ENCODE measurements at regions not wholly inside any gene's neighbourhood (a gene's known extent, or its start where the extent isn't known, plus 50 kb on each side); places are given as distances from the start of the nearest gene placed in this dataset.
"Not testable (repeated sequence)": the region's sequence is repeated elsewhere in the genome, so short reads cannot be mapped to it uniquely, and the experiment has no call there.

DNA sequence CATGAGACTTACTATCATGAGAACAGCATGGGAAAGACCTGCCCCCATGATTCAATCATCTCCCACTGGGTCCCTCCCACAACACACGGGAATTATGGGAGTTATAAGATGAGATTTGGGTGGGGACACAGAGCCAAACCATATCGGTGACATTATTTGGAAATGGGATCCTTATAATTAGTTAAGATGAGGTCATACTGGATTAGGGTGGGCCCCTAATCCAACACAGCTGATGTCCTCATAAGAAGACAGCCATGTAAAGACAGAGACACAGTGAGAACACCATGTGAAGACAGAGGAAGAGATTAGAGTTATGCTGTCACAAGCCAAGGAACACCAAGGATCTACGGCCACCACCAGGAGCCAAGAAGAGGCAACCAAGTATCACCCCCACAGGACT lies 161.7 kb downstream of the SPTSSA start:
- DNase-seq (ENCODE audit: low read depth): no peak

DNA sequence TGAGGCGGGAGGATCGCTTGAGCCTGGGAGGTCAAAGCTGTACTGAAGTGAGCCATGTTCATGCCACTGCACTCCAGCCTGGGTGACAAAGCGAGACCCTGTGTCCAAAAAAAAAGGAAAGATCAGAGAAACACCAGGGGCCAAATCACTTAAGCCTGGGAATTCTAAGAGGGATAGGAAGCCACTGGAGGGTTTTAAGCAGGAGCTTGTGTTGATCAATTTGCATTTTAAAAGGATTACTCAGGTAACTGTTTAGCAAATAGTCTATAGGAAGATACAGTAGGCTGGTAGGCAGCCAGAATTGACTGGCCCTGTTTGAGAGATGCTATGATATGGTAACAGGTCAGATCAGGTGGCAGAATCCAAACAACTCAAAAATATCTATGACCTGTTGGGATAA lies 162.7 kb downstream of the SPTSSA start:
- DNase-seq (ENCODE audit: low read depth): no peak

DNA sequence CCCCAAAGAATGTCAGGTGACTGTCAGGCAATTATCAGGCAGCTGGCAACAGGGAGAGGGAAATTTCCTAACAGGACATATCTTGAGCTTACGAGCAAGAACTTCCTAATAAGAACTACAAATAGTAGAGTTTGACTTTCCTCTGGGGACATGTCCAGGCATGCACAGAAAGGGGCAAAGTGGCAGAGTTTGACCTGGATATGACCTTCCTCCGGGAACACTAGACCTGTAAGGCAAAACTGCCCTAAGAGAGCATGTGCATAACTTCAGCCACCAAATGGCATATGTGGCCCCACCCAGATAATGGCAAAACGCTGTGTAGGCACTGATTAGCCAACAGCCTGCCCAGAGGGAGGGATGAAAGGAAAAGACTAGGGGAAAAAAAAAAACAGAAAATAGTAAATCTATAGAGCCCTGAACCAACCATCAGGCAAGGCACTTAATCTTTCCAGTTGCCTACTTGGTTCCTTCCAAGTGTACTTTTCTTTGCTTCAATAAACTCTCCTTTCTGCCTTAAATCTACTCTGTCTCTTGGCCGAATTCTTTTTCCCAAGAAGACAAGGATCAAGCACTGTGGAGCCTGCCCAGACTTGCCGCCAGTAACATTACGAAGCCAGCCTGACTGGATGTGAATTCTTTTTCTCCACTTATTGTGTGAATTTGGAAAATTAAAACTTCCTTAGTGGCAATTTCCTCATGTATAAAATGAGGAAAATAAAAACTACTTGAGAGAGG lies 164.1 kb downstream of the SPTSSA start:
- no peak for DNase-seq (ENCODE audit: low read depth)

DNA sequence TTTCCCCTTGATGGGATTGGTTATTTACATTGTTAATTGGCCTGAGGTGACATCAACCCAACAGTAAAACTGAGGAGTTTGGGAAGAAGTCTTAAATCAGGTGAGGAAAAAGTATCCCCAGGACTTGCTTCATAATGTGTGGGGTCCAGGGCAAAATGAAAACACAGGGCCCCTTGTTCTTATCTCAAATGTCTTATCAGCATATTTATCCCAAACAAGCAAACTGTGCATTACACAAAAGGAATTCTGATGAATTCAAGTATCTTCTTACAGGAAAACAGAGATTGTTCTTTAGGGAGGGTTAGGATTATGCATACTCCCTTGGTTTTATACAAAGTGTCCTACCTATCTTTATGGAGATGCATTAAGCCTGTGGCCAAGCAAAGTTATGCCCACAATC lies 178.4 kb downstream of the SPTSSA start:
- DNase-seq (ENCODE audit: low read depth): no peak

DNA sequence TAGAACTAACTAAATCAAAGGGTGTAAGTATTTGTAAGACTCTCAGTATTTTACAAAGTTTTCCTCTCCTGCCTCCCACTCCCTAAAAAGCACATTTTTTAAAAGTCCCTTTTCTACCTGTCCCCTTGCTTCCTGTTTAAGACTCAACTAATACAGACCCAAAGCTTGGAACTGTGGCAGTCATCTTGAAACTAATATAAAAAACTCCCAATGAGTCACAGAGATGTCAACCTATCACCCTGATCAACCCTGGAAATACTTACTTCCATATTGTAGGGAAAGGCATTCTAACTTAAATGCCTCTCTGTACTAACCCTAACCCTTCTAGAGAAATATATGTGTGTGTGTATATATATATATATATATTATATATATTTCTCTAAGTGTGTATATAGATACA lies 184.8 kb downstream of the SPTSSA start:
- no peak for DNase-seq (ENCODE audit: low read depth)

DNA sequence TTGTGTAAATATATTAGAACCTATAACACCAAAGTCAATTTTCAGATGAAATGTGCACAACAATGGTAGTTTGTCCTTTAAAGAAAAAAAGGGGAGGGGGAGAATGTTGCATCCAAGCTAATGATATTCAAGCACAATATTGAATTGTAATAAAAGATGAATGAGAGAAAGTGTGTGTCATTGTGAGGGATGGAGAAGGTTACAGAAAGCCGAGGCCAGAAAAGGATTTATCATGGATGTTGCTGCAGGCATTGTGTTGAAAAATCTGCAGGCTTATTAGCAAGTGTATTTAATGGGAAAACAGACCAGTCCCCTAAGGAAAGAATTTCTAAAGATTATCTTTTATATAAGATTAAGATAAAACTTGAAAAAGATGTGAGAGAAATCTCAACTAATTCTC lies 186.5 kb downstream of the SPTSSA start:
- no peak for DNase-seq (ENCODE audit: low read depth)

DNA sequence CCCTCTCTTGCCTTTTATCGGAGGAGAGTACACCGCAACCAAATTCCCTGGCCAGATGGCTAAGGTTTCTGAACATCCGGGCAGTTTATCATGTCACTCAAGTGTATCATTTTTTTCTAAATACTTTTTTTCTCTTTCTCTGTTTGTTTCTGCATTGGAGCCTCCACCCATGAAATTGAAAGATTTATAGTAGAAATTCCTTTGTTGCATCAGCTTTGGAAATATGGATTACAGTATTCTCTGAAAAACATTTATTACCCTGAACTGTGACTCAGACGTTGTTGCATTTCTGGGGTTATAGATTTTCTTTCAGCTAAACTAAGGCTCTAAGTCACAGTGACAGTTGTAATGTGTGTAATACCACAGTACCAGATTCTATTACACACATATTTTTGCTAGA lies 187.0 kb downstream of the SPTSSA start:
- no peak for DNase-seq (ENCODE audit: low read depth)

DNA sequence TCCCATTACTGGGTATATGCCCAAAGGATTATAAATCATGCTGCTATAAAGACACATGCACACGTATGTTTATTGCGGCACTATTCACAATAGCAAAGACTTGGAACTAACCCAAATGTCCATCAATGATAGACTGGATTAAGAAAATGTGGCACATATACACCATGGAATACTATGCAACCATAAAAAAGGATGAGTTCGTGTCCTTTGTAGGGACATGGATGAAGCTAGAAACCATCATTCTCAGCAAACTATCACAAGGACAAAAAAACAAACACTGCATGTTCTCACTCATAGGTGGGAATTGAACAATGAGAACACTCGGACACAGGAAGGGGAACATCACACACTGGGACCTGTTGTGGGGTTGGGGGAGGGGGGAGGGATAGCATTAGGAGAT lies 188.3 kb downstream of the SPTSSA start:
- not testable (repeated sequence) for DNase-seq (ENCODE audit: low read depth)

DNA sequence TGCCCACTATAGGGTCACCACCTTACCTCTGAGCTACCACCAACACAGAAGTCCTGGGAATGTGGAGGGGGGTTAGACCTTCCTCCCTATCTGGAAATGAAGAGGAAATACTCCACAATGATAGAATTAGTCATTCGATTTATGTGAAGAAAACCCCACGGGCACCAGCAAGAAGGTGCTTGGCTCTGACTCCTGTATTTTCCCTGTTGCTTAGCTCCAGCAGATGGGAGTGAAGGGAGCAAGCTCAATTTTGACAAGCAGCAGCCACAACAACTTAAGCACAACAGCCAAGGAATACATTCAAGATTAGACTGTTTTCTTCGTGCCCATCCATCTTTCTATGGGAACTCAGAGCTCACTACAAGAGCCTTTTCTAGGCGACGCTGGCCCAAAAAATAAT lies 191.7 kb downstream of the SPTSSA start:
- DNase-seq (ENCODE audit: low read depth): no peak

DNA sequence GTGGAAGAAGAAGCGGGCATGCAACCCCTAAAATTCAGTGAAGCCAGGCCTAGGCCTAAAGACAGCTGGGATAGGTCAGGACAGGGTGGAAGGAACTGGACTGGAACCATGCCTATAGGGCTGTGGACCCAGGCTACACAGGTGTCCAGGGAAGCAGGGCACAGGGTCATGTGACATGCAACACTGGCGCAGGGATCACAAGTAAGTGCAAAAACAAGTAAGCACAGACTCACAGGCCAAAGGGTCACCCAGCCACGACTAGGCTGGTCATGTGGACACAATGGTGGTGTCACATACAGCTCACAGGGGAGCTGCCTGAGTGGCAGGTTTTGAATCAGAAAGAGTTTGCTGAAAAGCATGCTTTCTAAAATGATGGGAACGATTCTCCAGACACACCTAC lies 195.7 kb downstream of the SPTSSA start:
- no peak for DNase-seq (ENCODE audit: low read depth)

DNA sequence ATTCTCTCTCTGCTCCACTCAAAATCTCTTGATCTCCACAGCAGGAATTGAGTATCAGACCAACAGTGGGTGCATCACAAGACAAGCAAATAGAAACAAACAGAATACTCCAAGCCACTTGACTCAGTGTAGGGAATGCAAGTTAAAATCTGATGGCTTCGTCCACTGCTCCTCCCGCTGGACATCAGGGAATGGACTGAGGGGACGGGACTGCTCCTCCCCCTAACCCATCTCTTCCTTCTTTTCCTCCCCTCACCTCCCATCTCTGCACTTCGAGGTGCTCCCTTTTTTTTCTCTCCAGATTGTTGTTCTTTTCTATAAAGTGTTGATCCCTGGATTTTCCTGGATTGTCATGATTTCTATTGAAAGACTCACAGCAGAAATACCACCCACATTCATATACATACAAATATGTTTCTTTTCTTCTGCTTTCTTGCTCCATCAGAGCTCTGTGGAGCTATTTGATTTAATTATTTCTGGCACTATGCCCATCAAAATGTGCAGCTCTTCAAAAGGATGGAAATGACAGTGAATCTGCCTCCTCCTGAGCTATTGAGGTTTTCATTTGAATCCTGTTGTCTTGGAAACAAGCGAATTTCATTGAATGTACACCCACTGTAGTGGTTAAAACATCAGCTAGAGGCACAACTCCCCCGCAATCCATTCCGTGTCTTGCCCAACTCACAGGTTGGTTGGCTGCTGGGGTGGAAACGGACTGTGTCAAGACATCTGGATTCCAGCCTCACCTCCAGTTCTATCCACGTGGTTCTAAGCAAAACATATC lies 199.7 kb downstream of the SPTSSA start:
- no peak for DNase-seq (ENCODE audit: low read depth)

DNA sequence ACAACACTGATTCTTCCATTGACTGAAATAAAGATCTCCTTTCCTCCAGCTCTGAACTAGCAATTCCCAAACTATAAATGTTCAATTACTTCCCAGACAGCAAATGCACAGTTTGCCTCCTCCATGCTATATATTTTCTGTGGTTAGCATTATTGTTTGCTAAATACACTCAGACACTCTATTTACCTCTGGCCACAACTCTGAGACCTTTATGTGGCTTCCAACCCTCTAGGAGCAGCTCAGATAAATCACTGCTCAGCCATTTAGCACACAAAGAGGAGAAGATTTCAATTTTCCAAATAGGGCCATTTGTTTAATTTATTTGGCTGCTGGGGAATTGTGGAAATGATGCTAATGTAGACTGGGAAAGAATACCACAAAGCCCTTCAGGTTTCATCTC lies 202.0 kb downstream of the SPTSSA start:
- no peak for DNase-seq (ENCODE audit: low read depth)

DNA sequence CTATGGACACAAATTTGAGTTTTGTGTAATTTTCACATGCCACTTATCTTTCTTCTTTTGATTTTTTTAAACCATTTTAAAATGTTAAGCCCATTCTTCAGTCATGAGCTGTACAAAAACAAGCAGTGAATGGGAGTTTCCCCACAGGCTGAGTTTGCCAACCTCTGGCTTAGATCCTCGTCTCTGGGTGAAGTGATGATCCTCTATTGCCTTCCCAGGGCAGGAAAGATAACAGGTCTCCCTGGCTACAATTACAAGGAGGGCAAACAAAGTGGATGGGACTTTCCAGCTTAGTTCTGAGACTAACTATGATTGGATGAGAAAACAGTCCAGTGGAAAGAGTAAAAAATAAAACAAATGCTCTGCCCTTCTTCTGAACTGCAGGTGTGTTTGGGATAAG lies 203.7 kb downstream of the SPTSSA start:
- DNase-seq (ENCODE audit: low read depth): no peak

DNA sequence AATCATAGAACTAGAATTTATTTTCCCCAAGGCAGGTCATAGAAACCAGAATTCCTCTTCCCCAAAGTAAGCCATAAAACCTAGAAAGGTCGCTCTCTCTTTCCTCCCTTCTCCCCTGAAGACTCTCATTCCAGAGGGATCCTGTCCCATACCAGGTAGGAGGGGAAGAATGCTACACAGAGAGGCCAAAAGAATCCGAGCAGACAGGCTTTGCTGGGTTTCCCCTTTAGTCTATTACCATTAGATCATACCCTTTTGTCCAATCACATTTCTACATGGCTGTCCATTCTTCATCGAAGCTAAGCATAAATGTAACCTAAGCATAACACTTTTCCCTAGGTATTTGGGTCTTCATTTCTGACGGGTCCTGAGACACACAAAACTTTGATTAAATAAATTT lies 204.5 kb downstream of the SPTSSA start:
- DNase-seq (ENCODE audit: low read depth): no peak

DNA sequence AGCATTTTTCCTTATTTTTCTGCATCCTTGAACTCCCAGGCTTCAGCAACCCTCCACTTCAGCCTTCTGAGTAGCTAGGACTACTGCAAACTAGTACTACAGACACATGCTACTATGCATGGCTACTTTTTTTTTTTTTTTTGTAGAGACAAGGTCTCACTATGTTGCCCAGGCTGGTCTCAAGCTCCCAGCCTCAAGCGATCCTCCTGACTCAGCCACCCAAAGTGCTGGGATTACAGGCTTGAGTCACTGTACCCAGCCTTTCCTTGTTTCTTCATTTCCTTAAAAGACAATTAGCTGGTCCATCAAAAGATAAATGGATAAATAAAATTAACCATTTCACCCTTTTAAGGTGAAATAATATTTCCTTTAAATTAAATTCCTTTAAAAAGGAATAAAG lies 205.8 kb downstream of the SPTSSA start:
- no peak for DNase-seq (ENCODE audit: low read depth)

DNA sequence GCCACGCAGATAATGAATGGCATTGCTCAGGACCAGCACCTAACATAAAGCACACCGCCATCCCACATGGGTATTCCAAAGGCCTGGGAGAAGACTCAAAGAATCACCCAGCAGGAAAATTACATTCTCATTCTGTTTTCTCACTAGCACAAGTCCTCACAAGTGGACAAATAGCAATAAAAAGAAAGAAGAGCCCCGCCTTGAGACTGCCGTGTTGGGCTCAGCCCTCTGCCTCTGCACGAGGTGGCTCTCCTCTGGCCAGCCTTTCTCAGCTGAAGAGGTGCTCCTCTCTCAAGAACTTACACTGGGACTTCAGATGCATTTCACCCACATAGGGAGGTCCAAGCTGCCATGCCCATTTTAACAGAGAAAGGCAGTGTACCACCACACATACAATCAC lies 207.5 kb downstream of the SPTSSA start:
- DNase-seq (ENCODE audit: low read depth): no peak

DNA sequence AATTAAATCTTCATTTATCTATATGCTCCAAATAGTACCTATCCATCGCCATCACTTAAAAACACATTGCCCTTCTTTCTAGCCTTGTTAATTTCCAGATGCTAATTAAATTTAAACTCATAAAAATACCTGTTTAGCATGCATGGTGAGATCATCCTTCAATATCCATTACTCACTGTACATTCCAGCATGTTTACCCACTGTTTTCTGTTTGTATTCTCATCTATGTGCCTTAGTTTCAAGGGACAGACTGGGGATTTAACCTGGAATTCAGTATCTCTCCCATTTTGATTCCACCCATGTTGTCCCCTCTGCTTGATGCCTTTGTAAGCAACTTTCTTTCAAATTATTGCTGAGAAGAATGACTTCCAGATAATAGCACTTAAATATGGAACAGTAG lies 208.0 kb downstream of the SPTSSA start:
- no peak for DNase-seq (ENCODE audit: low read depth)

DNA sequence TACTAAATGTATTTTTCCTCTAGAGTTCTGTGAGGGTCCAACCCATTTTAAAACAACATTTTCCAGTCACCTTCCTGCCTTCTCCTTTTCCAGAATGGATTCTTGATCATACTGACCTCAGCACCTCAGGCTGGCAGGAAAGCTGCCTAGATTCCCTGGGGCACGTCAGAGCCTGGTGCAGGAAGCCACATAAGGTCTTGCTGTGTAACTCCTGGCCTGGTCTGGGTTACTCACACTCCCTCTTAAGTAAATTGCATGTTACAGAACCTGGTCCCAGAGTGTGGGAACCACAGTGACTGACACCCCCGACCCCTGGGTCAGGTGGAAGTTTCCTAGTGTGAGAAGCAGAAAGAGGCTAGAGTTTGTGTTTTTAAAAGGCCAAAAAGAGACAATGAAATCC lies 209.8 kb downstream of the SPTSSA start:
- no peak for DNase-seq (ENCODE audit: low read depth)

DNA sequence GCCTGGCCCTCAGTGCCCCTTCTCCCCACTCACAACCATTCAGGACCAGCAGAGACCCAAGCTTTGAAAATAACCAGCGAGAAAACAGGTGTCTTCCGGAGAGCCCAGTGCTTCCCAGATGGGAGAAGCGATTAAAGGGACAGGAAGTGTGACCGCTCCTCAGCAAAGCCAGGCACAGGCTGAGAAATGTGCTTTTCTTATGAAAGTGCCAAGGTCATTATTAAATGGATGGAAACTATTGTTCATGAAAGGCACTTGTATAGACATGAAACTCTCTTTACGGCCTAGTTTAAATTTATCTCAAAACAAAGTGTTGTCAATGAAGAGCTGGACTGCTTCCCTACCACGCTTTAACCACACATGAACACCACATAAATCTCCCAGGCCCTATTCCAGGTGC lies 210.4 kb downstream of the SPTSSA start:
- DNase-seq (ENCODE audit: low read depth): no peak

DNA sequence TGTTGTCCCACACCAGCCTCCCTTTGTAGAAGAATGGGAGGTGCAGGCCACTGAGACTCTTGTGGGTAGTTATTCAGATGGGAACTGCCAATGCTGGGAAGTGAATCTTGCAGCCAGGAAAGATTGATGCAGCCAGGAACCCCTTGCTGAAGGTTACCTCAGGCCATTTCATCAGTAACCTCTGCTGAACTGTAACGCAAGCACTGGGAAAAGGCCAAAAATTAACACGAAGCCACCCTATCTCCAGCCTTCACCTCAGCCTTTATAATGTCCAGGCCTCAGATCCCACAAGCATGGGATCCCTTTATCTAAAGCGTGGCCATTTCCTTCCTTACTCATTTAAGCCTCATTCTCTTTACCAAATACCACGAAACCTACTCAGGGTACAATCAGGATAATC lies 211.1 kb downstream of the SPTSSA start:
- DNase-seq (ENCODE audit: low read depth): no peak

DNA sequence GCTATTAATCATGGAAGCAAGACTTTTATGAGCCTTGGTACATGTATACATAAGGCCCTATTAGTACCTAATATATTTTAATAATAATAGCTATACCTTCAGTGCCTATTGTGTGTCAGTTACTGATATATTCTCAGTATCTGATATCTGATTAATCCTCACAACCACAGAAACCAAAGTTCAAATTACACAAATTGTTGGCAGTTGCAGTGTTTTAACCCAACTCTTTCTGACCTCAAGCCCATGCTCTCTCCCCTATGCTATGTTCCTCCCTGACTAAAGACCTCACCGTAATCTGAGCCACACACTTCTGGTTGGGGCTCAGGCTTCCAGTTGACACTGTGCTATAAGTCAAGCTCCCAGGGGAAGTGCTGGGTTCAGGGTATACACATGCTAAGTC lies 214.4 kb downstream of the SPTSSA start:
- no peak for DNase-seq (ENCODE audit: low read depth)

DNA sequence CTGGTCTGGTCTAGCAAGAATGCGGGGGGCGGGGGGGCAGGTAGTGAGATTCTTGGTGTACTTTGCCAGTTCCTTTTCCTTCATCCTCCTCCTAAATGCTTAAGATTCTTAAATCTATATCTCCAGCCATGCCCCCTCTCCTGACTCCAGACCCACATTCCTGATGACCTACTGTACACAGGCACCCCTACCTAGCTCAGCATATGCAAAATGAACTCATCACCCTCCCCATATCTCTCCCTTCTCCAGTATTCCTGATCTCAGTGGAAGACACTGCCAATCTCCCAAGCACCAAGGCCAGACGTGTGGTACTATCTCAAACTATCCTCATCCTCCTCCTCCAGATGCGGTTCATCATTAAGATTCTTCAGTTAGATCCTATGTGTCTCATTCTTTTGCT lies 215.8 kb downstream of the SPTSSA start:
- DNase-seq (ENCODE audit: low read depth): no peak

DNA sequence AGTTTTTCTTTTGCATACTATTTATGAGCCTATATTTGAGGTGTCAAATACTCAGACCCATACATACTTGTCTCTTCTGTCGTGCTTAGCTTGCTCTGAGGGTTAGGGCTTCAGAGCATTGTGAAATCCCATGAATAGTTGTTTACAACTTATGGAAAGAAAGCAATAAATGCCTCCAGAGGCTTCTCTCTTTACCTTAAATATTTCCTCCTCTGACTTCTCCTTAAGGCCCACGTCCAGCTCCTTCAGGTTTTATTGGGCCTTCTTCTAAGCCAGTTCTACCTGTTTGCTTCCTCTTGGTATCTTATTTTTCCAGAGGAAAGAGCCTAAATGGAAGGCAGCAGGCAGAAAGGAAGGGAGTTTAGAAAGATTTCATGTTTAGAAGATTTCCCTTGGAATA lies 218.6 kb downstream of the SPTSSA start:
- DNase-seq (ENCODE audit: low read depth): no peak

DNA sequence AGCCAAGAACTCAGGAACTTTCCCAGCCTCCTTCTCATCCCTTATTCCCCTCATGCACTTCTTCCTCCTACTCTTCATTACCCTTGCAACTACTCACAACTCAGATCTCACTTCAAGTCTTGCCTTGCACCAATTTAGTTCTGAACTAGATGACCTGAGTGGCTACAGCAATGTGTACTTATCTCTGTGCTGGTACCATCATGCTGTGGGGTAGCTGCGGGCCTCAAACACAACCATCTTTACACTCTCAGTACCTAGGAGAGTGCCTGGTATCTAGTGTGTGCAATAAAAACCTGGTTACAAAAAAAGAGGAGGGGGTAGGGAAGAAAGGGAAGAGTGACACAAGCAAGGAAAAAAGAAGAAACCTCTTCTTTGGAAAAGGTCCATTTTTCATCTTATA lies 219.0 kb downstream of the SPTSSA start:
- DNase-seq (ENCODE audit: low read depth): no peak

Data from T-helper 22 cell (primary cell).